Omental fat pad (tissue), 3 donors: ENCODE measurements at regions not wholly inside any gene's neighbourhood (a gene's known extent, or its start where the extent isn't known, plus 50 kb on each side); places are given as distances from the start of the nearest gene placed in this dataset.
A peak's percentile ranks its signal among the peaks of the same experiment; 100 is the strongest.

Source experiments
- ATAC-seq: fragments of 150-250 bp; one replicate; pipeline ENCODE4 v1.9.1; 2016; ENCODE audit warnings: mild to moderate bottlenecking, moderate library complexity; ENCODE audit not compliant: low FRiP score
- DNase-seq: peaks from one replicate; pipeline ENCODE4 v3.0.0-alpha.2; 2019; ENCODE audit warnings: low spot score
- TF ChIP-seq, protein P1 (sequence below), 3 donors: fragments of 450-650 bp; IDR thresholded peaks; one replicate each; pipeline ENCODE4 v1.5.1; 2016 to 2017; ENCODE audit warnings: antibody characterized with exemption in 3 of 3, mild to moderate bottlenecking in 3 of 3, moderate library complexity in 2 of 3

DNA sequence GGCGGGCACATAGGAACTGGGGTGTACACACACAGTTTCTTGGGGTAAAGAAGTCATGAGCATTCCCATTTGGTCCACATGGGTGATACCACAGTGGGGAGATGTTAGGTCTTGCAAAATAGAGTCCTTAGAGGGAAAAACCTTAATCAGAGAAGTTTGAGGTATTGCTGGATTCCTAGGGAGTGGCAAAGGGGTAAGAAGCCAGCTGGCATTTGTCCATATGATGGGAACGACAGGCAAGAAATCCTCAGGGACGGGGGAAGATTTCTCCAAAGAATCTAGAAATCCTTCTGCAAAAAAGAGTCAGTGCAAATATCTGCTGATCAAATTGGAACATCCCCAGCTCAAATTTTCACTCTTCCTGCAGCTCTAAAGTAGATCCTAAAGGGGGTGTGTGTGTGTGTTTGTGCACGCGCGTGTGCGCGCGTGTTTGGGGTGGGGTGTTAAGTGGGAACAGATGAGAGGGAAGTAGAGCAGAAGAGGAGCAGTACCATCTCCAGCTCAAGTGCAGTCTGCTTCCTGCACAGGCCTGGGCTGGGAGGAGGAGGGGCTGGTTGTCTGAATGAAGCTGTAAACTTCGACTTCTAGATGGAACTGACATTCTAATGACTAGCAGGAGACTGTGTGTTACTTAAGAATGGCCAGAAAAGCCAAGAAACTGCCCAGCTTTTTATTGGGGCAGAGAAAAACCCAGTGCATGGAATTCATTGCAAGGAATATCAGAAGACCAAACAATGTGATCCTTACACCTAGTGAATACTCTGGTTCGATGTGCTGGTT, 168.0 kb downstream of the SPP2 start:
- DNase-seq (no peak), ATAC-seq (peak; percentile 75)
- TF ChIP-seq, protein P1, sequence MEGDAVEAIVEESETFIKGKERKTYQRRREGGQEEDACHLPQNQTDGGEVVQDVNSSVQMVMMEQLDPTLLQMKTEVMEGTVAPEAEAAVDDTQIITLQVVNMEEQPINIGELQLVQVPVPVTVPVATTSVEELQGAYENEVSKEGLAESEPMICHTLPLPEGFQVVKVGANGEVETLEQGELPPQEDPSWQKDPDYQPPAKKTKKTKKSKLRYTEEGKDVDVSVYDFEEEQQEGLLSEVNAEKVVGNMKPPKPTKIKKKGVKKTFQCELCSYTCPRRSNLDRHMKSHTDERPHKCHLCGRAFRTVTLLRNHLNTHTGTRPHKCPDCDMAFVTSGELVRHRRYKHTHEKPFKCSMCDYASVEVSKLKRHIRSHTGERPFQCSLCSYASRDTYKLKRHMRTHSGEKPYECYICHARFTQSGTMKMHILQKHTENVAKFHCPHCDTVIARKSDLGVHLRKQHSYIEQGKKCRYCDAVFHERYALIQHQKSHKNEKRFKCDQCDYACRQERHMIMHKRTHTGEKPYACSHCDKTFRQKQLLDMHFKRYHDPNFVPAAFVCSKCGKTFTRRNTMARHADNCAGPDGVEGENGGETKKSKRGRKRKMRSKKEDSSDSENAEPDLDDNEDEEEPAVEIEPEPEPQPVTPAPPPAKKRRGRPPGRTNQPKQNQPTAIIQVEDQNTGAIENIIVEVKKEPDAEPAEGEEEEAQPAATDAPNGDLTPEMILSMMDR (IDR thresholded peaks at IDR 0.05) = no peak

DNA sequence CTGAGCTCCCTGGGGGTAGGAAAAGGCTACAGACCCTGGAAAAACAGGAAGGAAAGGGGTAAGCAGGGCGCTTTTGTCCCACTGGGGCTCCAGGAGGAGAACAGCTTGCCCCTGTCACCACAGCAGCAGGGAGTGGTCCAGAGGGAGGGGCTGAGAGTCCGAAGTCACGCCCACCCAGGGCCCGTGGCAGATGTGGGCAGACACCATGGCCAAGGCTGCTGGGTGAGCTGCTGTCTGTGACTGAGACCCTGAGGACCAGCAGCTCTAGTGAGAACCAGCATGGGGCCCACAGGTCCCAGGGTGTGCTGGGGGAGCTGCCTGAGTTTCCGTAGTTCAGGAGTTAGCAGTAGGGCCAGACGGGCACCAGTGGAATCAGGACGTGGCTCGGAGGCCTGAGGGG, 162.0 kb downstream of the SPP2 start:
- DNase-seq = no peak
- TF ChIP-seq, protein P1 (IDR thresholded peaks at IDR 0.05) = no peak
- no peak for ATAC-seq

DNA sequence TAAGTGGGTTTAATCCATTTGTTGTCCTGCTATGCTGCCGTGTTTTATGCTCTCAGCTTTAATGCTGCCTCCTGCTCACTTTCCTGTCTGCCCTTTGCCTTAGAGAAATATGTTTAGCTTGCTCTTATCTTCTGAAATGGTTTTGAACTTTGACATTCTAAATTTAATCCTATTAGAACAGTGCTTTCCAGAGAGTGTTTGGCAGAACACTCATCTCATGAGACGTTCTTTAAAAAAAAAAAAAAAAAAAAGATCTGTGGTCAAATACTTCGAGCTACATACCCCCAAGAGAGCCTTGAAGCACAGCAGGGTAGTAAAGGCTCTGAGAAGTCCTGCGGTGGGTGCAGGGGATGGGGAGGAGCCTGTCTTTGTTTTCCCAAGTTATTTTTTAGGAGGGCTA, 161.3 kb downstream of the SPP2 start:
- no peak for DNase-seq
- no peak for ATAC-seq
- TF ChIP-seq, protein P1 (IDR thresholded peaks at IDR 0.05) = no peak

DNA sequence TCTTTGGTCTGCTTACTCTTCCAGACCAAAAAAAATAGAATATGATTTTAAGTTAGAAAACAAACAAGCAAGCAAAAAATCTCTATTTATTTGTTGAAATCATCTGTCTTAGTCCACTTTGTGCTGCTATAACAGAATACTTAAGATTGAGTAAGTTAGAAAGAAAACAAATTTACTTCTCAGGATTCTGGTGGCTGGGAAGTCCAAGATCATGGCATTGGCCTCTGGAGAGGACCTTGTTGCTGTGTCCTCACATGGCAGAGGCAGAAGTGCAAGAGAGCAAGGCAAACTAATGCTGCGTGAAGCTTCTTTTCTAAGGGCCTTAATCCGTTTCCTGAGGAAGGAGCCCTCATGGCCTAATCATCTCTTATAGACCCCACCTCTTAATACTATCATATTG, 156.2 kb downstream of the SPP2 start:
- DNase-seq (no peak), ATAC-seq (no peak)
- TF ChIP-seq, protein P1 (IDR thresholded peaks at IDR 0.05) = no peak

DNA sequence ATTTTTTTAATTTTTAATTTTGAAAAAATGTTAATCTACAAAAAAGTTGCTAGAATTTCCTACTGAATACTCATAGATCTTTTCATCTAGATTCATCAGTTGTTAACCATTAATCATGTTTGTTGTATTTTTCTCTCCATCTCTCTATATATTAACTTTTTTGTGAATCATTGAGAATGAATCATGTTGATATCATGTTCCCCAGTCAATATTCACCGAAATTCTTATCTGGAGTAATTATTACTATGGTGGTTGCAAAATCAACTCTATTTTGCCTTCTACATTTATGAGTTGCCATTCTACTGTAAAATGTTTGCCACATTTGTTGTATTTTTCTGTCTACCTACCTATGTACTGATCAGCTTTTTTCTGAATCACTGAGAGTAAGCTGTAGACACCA, 154.0 kb downstream of the SPP2 start:
- DNase-seq (no peak), ATAC-seq (peak; percentile 8)
- TF ChIP-seq, protein P1 (IDR thresholded peaks at IDR 0.05) = no peak

DNA sequence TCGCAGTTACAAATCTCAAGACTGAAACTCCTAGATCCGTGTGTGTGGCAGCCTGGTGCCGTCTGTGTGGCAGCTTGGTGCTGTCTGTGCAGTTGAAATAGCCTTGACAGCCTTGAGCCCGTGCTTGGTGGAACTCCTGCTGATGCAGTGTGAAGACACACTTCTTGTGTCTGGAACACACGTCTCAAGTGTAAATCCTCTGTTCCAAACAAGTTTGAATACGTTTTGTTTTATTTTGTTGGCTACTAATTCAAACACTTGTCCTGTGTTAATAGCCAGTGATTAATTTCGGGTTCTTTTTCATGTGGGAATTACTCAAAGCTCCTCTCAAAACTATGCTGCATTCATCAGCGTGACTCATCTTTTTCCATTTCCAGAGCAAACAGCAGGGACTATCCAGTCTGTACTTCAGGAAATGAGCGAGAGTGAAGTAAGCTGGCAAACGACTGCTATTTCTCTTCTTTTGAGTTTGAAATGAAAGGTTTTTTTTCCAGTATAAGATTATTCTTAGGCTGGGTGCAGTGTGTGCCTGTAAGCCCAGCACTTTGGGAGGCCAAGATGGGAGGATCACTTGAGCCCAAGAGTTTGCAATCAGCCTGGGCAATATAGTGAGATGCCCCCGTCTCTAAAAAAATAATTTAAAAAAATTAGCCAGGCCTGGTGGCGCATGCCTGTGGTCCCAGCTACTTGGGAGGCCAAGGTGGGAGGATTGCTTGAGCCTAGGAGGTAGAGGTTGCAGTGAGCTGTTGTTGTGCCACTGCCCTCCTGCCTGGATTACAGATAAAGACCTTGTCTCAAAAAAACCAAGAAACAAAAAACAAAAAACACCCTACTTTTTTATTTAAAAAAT, 152.9 kb downstream of the SPP2 start:
- TF ChIP-seq, protein P1 (IDR thresholded peaks at IDR 0.05) = no peak
- ATAC-seq = peak; percentile 92
- no peak for DNase-seq
